GM12878 (cell line): ENCODE measurements at regions not wholly inside any gene's neighbourhood (a gene's known extent, or its start where the extent isn't known, plus 50 kb on each side); places are given as distances from the start of the nearest gene placed in this dataset.

Experiments
- ATAC-seq: fragments of 200-7000 bp; cut with Tn5 transposase; 3 replicates; pipeline ENCODE4 v1.9.1; 2020; ENCODE audit warnings: mild to moderate bottlenecking, moderate library complexity
- BruUV-seq: library from RNA; stranded (reverse); fragments of 400-500 nt; replicated peaks from 2 replicates; lab custom pipeline; 2021; lab: Mats Ljungman, UMichigan
- CTCF ChIA-PET: fragments of 300-600 bp; sonication (Branson Sonifier 250); formaldehyde crosslinking; extraction: SDS; loops from one replicate; lab custom pipeline; 2021; ENCODE audit warnings: inconsistent platforms; lab: Yijun Ruan, JAX
- POLR2A ChIA-PET: fragments of 350-600 bp; formaldehyde crosslinking; extraction: SDS; loops from one replicate; lab custom pipeline; 2021; ENCODE audit warnings: inconsistent platforms; lab: Charles Lee
- RAD21 ChIA-PET: fragments of 300-600 bp; sonication (Branson Sonifier 250); formaldehyde crosslinking; loops from one replicate; lab custom pipeline; 2023; ENCODE audit warnings: antibody characterized with exemption; ENCODE audit not compliant: unreplicated experiment; lab: Charles Lee
- SMC1A ChIA-PET: fragments of 300-600 bp; sonication (Branson Sonifier 250); formaldehyde crosslinking; loops from one replicate; lab custom pipeline; 2023; ENCODE audit not compliant: unreplicated experiment, uncharacterized antibody; lab: Charles Lee
- DNase-seq: peaks from one replicate; pipeline ENCODE4 v3.0.0-alpha.2; 2011; ENCODE audit warnings: low read depth, low spot score
- FAIRE-seq: peaks from 3 replicates; lab custom pipeline; 2011; peaks lifted over from hg19 to GRCh38; lab: Jason Lieb, UNC
- H2AFZ ChIP-seq: 2 replicates; pipeline ENCODE4 v1.6.0; 2011; ENCODE audit warnings: low read depth, low read length, control low read depth; ENCODE audit not compliant: control insufficient read depth
- H3K27ac ChIP-seq: 2 replicates; pipeline ENCODE4 v1.5.1; 2011; ENCODE audit warnings: control low read depth; ENCODE audit not compliant: control insufficient read depth, insufficient read depth
- H3K27me3 ChIP-seq, 2 experiments: replicated peaks in 1 of 2; 2 replicates each; pipeline versions ENCODE4 v1.6.0 to v1.6.1; 2011; ENCODE audit warnings: low read length in 1 of 2; ENCODE audit not compliant: control insufficient read depth in 2 of 2, insufficient read depth in 2 of 2
- H3K36me3 ChIP-seq, 2 experiments: 2 replicates each; pipeline ENCODE4 v1.5.1; 2011; ENCODE audit warnings: low read length in 1 of 2; ENCODE audit not compliant: control insufficient read depth in 2 of 2, insufficient read depth in 2 of 2
- H3K4me1 ChIP-seq: 2 replicates; pipeline ENCODE4 v1.6.1; 2011; ENCODE audit warnings: mild to moderate bottlenecking, low read length, moderate library complexity, mixed read lengths; ENCODE audit not compliant: control insufficient read depth, insufficient read depth
- H3K4me2 ChIP-seq: 2 replicates; pipeline ENCODE4 v1.6.0; 2011; ENCODE audit warnings: control low read depth; ENCODE audit not compliant: control insufficient read depth, insufficient read depth
- H3K4me3 ChIP-seq: fragments of 200-600 bp; sonication (generic); 2 replicates; pipeline ENCODE4 v1.5.1; 2016
- H3K79me2 ChIP-seq: 2 replicates; pipeline ENCODE4 v1.6.0; 2011; ENCODE audit warnings: low read length; ENCODE audit not compliant: control insufficient read depth, insufficient read depth
- H3K9ac ChIP-seq: 2 replicates; pipeline ENCODE4 v1.8.0; 2011; ENCODE audit warnings: low read length, control low read depth, mixed read lengths; ENCODE audit not compliant: control insufficient read depth, insufficient read depth
- H3K9me3 ChIP-seq: replicated peaks from 3 replicates; pipeline ENCODE4 v1.5.1; 2011; ENCODE audit warnings: mild to moderate bottlenecking, low read length; ENCODE audit not compliant: control insufficient read depth, insufficient read depth
- H4K20me1 ChIP-seq: 2 replicates; pipeline ENCODE4 v1.6.0; 2011; ENCODE audit not compliant: control insufficient read depth, insufficient read depth
- CTCF ChIP-seq, 3 experiments: IDR thresholded peaks in 2 of 3; conservative IDR thresholded peaks in 1 of 3; 2 replicates each; pipeline ENCODE4 v1.5.1; 2011; ENCODE audit warnings: low read depth in 3 of 3, low read length in 3 of 3, mild to moderate bottlenecking in 3 of 3, control low read depth in 2 of 3, moderate library complexity in 2 of 3, inconsistent platforms in 1 of 3, mixed read lengths in 1 of 3; ENCODE audit not compliant: control insufficient read depth in 2 of 3, insufficient read depth in 1 of 3; ENCODE audit errors: extremely low read depth in 1 of 3
- EZH2 ChIP-seq: IDR thresholded peaks from 2 replicates; pipeline ENCODE4 v1.6.1; 2012; ENCODE audit warnings: low read depth, mild to moderate bottlenecking, control low read depth, inconsistent platforms, low read length, borderline replicate concordance; ENCODE audit not compliant: control insufficient read depth
- FOXM1 ChIP-seq: IDR thresholded peaks from 2 replicates; pipeline ENCODE4 v1.6.1; 2012; ENCODE audit warnings: low read depth, mild to moderate bottlenecking, inconsistent platforms, low read length, moderate library complexity
- SPI1 ChIP-seq: IDR thresholded peaks from 2 replicates; pipeline ENCODE4 v1.6.1; 2011; ENCODE audit warnings: low read depth, mild to moderate bottlenecking, low read length, moderate library complexity, borderline replicate concordance; ENCODE audit not compliant: insufficient read depth
- WGBS: methylation state at CpG from one replicate; pipeline ENCODE4 v1.1.6; 2016; ENCODE audit warnings: low lambda C conversion rate; ENCODE audit not compliant: insufficient replicate concordance, insufficient coverage; ENCODE audit errors: missing lambda C conversion rate; 5-methylcytosine and 5-hydroxymethylcytosine counted together
- in situ Hi-C: fragments of 300-500 bp; cut with MboI; formaldehyde crosslinking; loops from 9 replicates; pipeline ENCODE4 v1.14.3; 2018; ENCODE audit warnings: mixed read lengths
- intact Hi-C: fragments of 100-400 bp; cut with micrococcal nuclease; formaldehyde crosslinking; loops from one replicate; pipeline ENCODE4 v1.14.2; 2022; ENCODE audit not compliant: unreplicated experiment

- no peak for TF ChIP-seq SPI1
- no peak for TF ChIP-seq EZH2
These were observed 79.9 kb downstream of the ISG20 start (continued) for GRCh38 chr15:88718731-88719130.

DNA sequence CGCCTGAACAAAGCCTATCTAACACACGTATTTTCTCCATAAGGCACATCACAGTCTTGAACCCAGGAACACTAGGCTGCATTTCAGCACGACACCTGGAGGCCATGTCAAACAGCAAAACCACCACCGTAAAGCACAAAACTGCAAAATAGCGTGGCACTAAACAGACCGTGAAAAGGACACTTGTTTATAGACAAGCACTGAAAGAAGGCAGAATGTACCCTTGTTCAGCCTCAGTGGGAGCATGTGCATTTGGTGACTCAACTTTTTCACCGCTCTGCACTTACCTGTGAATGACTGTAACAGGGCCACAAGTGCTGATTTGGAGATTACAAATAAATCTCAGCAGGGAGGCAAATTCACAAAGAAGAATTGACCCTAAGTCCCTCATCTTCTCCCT is 80.8 kb downstream of the ISG20 start:
- H4K20me1 ChIP-seq, result no peaks in the 10 kb centered on the region
- no peaks in the 10 kb centered on the region for H3K36me3 ChIP-seq
- ATAC-seq, result no peak
- intact Hi-C loops (no loop called here), in situ Hi-C loops (no loop called here)
- H3K4me2 ChIP-seq, result no peak overlapping the region
- SMC1A ChIA-PET, result no interaction called here
- no peaks in the 10 kb centered on the region; a peak in 1 of 4 replicates for H3K27me3 ChIP-seq
- H3K79me2 ChIP-seq, result no peaks in the 10 kb centered on the region
- TF ChIP-seq FOXM1 (no peak), CTCF (IDR thresholded peaks at IDR 0.05 in 2 of 3, conservative IDR thresholded peaks at IDR 0.05 in 1 of 3; ENCODE audit: control insufficient read depth in 2 of 3, extremely low read depth in 1 of 3, insufficient read depth in 1 of 3, low read depth in 3 of 3, low read length in 3 of 3) (0 out of 6 replicates have a peak, but pooled peaks of 1 of the 3 experiments have one; percentile 1)
- no peak overlapping the region for H3K9ac ChIP-seq
- H3K27ac ChIP-seq, result no peak overlapping the region
- BruUV-seq, result no TSS peak
- CTCF ChIA-PET, result no interaction called here
- H3K9me3 ChIP-seq, result no peaks in the 10 kb centered on the region
- no peak overlapping the region for H2AFZ ChIP-seq
- 4% methylated on average over 7 of the region's 7 CpGs for WGBS
- H3K4me3 ChIP-seq, result no peak overlapping the region
- DNase-seq, result no peak
- no peak for FAIRE-seq
- RAD21 ChIA-PET, result no interaction called here
- no peaks in the 10 kb centered on the region for H3K4me1 ChIP-seq
- POLR2A ChIA-PET, result no interaction called here
